ENCODE measurements at regions not wholly inside any gene's neighbourhood (a gene's known extent, or its start where the extent isn't known, plus 50 kb on each side); places are given as distances from the start of the nearest gene placed in this dataset.
"Not testable (repeated sequence)": the region's sequence is repeated elsewhere in the genome, so short reads cannot be mapped to it uniquely, and the experiment has no call there.

DNA sequence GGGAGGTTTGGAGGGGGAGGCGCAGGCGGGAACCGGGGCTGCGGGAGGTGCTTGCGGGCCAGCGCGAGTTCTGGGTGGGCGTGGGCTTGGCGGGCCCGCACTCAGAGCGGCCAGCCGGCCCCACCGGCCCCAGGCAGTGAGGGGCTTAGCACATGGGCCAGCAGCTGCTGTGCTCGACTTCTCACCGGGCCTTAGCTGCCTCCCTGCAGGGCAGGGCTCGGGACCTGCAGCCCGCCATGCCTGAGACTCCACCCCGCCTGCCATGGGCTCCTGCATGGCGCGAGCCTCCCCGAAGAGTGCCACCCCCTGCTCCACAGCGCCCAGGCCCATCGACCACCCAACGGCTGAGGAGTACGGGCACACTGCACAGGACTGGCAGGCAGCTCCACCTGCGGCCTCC, 98.6 kb upstream of the IGF1R start:
- DNase-seq (ENCODE audit: low spot score in 2 of 2), result no peak
- TF ChIP-seq POLR2A (IDR thresholded peaks at IDR 0.05) (no peak), POLR2AphosphoS5 (IDR thresholded peaks at IDR 0.05) (no peak), CTCF (IDR thresholded peaks at IDR 0.05) (no peak)
- Histone ChIP-seq H3K4me3 (no peak overlapping the region), H3K27me3 (no peaks in the 10 kb centered on the region), H3K4me1 (no peaks in the 10 kb centered on the region), H3K36me3 (no peaks in the 10 kb centered on the region), H3K9me3 (no peaks in the 10 kb centered on the region), H3K27ac (no peak overlapping the region)
- intact Hi-C loops (cut with DNase I; ENCODE audit: low total_unique reads), result no loop called here

DNA sequence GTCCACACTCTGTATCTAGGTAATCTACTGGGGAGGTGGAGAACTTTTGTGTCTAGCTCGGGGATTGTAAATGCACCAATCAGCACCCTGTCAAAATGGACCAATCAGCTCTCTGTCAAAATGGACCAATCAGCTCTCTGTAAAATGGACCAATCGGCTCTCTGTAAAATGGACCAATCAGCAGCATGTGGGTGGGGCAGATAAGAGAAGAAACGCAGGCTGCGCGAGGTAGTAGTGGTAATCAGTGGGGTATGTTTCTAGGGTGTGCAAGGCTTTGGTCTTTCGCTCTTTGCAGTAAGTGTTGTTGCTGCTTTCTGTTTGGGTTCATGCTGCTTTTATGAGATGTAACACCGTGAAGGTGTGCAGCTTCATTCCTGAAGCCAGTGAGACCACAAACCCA, 98.0 kb upstream of the IGF1R start:
- intact Hi-C loops (cut with DNase I; ENCODE audit: low total_unique reads); H3K9me3 ChIP-seq; H3K27me3 ChIP-seq; H3K4me3 ChIP-seq; H3K4me1 ChIP-seq; H3K36me3 ChIP-seq; DNase-seq (ENCODE audit: low spot score in 2 of 2); H3K27ac ChIP-seq: not testable (repeated sequence)

GRCh38 chr15:98551936-98552562, 96.3 kb upstream of the IGF1R start:
- Histone ChIP-seq H3K4me1 (no peaks in the 10 kb centered on the region), H3K9me3 (no peaks in the 10 kb centered on the region), H3K4me3 (no peak overlapping the region), H3K27me3 (no peaks in the 10 kb centered on the region), H3K27ac (no peak overlapping the region), H3K36me3 (no peaks in the 10 kb centered on the region)
- TF ChIP-seq POLR2A (IDR thresholded peaks at IDR 0.05), result no peak
- TF ChIP-seq CTCF (IDR thresholded peaks at IDR 0.05), result no peak
- no peak for TF ChIP-seq POLR2AphosphoS5 (IDR thresholded peaks at IDR 0.05)
- DNase-seq (ENCODE audit: low spot score in 2 of 2), result no peak
- intact Hi-C loops (cut with DNase I; ENCODE audit: low total_unique reads), result no loop called here

DNA sequence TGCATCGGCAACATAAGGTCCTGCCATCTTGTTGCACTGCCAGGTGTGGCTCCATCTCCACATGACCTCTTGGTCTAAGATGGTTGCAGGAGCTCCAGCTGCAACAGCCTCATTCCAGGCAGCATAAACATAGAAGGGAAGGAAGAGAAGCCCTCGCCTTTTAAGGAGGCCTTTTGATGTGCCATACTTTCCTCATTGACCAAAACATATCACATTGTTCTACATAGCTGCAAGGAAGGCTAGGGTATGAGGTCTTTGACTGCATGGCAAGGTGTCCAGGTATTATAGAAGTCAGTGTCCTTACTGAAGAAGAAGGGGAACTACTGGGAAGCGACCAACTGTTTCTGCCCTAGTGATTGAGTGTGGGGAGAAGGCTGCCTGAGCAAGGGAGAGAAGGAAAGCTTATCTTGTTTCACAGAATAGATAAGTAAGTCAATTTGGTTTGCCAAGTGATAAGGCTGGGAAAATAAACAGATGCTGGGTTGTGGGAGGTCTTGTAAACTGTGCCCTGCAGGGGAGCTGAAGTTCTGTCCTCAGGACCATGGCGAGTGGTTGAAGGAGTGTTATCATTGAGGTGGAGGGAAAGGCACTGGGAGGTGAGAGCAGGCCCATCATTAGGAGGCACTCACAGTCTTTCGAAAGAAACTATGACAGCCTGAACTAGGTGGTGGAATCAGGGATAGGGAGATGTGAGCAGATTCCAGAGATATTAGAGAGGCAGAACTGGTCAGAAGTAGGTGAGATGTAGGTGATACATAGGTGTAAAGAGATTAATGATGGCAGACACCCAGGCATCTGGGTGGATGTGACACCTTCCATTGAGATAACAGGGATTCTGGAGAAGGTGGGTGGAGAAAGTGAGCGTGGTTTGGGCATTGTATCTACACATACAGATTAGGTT, 93.8 kb upstream of the IGF1R start:
- DNase-seq (ENCODE audit: low spot score in 2 of 2), result no peak
- Histone ChIP-seq H3K9me3 (no peaks in the 10 kb centered on the region), H3K36me3 (no peaks in the 10 kb centered on the region), H3K4me1 (no peaks in the 10 kb centered on the region), H3K27me3 (no peaks in the 10 kb centered on the region), H3K4me3 (no peak overlapping the region), H3K27ac (no peak overlapping the region)
- intact Hi-C loops (cut with DNase I; ENCODE audit: low total_unique reads), result no loop called here
- TF ChIP-seq POLR2AphosphoS5 (IDR thresholded peaks at IDR 0.05), result no peak
- no peak for TF ChIP-seq POLR2A (IDR thresholded peaks at IDR 0.05)
- TF ChIP-seq CTCF (IDR thresholded peaks at IDR 0.05), result no peak

- DNase-seq (ENCODE audit: low spot score in 2 of 2), result no peak
- no peaks in the 10 kb centered on the region for H3K36me3 ChIP-seq
- H3K27me3 ChIP-seq, result no peaks in the 10 kb centered on the region
- intact Hi-C loops (cut with DNase I; ENCODE audit: low total_unique reads), result no loop called here
- H3K4me3 ChIP-seq, result no peak overlapping the region
- H3K4me1 ChIP-seq, result no peaks in the 10 kb centered on the region
- no peak for TF ChIP-seq POLR2AphosphoS5 (IDR thresholded peaks at IDR 0.05)
- TF ChIP-seq CTCF (IDR thresholded peaks at IDR 0.05), result no peak
- TF ChIP-seq POLR2A (IDR thresholded peaks at IDR 0.05), result no peak
- no peak overlapping the region for H3K27ac ChIP-seq
- no peaks in the 10 kb centered on the region for H3K9me3 ChIP-seq
Observed at GRCh38 chr15:98555173-98555515, 93.2 kb upstream of the IGF1R start.
